HG03039 (cell line): ENCODE measurements at regions not wholly inside any gene's neighbourhood (a gene's known extent, or its start where the extent isn't known, plus 50 kb on each side); places are given as distances from the start of the nearest gene placed in this dataset.
A peak's percentile ranks its signal among the peaks of the same experiment; 100 is the strongest.

ENCODE experiments used
- ATAC-seq: cut with Tn5 transposase; IDR thresholded peaks from one replicate; pipeline ENCODE4 v1.9.1; 2021; ENCODE audit warnings: mild to moderate bottlenecking, moderate library complexity; ENCODE audit not compliant: unreplicated experiment

- no peak for ATAC-seq
Observed at GRCh38 chr12:103093499-103094106, 136.1 kb downstream of the ASCL1 start.

GRCh38 chr12:103097496-103097895 lies 140.0 kb downstream of the ASCL1 start:
- no peak for ATAC-seq

GRCh38 chr12:103100257-103100831 lies 142.9 kb downstream of the ASCL1 start:
- ATAC-seq, result no peak

GRCh38 chr12:103102225-103102744 lies 144.8 kb downstream of the ASCL1 start:
- peak; percentile 77 for ATAC-seq

GRCh38 chr12:103105971-103106597 lies 148.6 kb downstream of the ASCL1 start:
- peak; percentile 54 for ATAC-seq

- ATAC-seq, result no peak
Observed at GRCh38 chr12:103109861-103110260, 152.4 kb downstream of the ASCL1 start.

- peak; percentile 98 for ATAC-seq
Observed at GRCh38 chr12:103114296-103115055, 157.0 kb downstream of the ASCL1 start.

- ATAC-seq, result no peak
Observed at GRCh38 chr12:103128862-103129501, 171.5 kb downstream of the ASCL1 start.

GRCh38 chr12:103130564-103130963 lies 173.1 kb downstream of the ASCL1 start:
- ATAC-seq, result no peak

GRCh38 chr12:103138538-103138937 lies 181.1 kb downstream of the ASCL1 start:
- ATAC-seq, result no peak

GRCh38 chr12:103139876-103140275 lies 182.4 kb downstream of the ASCL1 start:
- ATAC-seq, result no peak

- ATAC-seq, result no peak
Observed at GRCh38 chr12:103140286-103140685, 182.8 kb downstream of the ASCL1 start.

- ATAC-seq, result no peak
Observed at GRCh38 chr12:103144278-103144677, 186.8 kb downstream of the ASCL1 start.

- no peak for ATAC-seq
Observed at GRCh38 chr12:103160622-103161021, 203.1 kb downstream of the ASCL1 start.

- no peak for ATAC-seq
Observed at GRCh38 chr12:103161582-103162362, 204.3 kb downstream of the ASCL1 start.

GRCh38 chr12:103166949-103167348 lies 209.5 kb downstream of the ASCL1 start:
- ATAC-seq, result no peak

GRCh38 chr12:103172447-103173112 lies 215.1 kb downstream of the ASCL1 start:
- ATAC-seq, result no peak

- ATAC-seq, result no peak
Observed at GRCh38 chr12:103175625-103176024, 218.2 kb downstream of the ASCL1 start.

GRCh38 chr12:103177639-103178255 lies 220.3 kb downstream of the ASCL1 start:
- ATAC-seq, result no peak
